GM18498 (cell line): ENCODE measurements at regions not wholly inside any gene's neighbourhood (a gene's known extent, or its start where the extent isn't known, plus 50 kb on each side); places are given as distances from the start of the nearest gene placed in this dataset.
"Not testable (repeated sequence)": the region's sequence is repeated elsewhere in the genome, so short reads cannot be mapped to it uniquely, and the experiment has no call there.

Source experiments
- ATAC-seq: cut with Tn5 transposase; IDR thresholded peaks from one replicate; pipeline ENCODE4 v1.9.1; 2021; ENCODE audit warnings: mild to moderate bottlenecking, moderate library complexity; ENCODE audit not compliant: unreplicated experiment

DNA sequence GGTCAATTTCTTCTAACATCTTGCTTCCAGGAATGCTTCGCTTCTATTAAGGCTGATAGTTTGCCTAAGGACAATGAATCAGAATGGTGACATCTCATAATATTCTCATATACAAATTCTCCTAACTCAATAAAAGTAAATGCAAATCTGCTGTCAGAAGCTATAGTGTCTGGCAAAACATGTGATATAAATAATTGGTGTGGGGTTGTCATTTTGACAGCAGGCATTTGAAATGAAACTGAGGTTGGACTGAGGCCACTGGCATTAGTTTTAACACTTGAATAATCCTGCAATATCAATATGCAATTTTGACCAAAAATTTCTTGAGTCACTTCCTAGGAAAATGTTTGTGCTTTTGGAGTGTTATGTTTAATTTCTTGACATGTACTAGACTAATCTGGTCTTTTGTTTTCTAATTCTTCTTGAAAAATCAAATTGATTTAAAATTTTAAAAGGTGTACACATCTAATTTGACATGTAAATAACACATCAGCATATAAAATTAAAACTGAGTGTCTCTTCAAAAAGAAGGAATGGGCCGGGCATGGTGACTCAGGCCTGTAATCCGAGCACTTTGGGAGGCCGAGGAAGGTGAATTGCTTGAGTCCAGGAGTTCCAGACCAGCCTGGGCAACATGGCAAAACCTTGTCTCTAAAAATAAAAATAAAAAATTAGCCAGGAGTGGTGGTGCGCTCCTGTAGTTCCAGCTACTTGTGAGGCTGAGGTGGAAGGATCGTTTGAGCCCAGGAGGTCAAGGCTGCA lies 92.3 kb upstream of the BTG1 start:
- ATAC-seq, result no peak

- no peak for ATAC-seq
These were observed 91.6 kb upstream of the BTG1 start for GRCh38 chr12:92237262-92237661.

- ATAC-seq, result no peak
These were observed 90.2 kb upstream of the BTG1 start for GRCh38 chr12:92235703-92236472.

DNA sequence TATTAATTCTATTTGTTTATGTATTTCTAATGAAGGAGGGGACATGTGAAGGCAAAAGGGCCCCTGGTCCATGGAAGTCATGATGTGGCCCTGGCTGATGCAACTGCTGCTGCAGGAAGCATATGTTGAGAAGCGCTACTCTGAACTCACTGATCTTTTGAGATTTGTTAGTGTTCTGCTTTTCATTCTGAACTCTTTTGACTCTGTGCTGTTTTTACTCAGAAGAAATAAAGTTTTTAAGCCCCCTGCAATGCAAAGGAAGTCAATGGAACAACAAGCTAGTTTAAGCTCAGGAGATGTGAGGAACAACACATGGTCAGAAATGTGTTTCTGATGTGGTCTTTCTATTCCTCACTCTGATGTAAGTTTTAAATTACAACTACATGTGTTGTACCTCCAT lies 88.9 kb upstream of the BTG1 start:
- ATAC-seq, result no peak

GRCh38 chr12:92233346-92234015 lies 87.8 kb upstream of the BTG1 start:
- no peak for ATAC-seq

DNA sequence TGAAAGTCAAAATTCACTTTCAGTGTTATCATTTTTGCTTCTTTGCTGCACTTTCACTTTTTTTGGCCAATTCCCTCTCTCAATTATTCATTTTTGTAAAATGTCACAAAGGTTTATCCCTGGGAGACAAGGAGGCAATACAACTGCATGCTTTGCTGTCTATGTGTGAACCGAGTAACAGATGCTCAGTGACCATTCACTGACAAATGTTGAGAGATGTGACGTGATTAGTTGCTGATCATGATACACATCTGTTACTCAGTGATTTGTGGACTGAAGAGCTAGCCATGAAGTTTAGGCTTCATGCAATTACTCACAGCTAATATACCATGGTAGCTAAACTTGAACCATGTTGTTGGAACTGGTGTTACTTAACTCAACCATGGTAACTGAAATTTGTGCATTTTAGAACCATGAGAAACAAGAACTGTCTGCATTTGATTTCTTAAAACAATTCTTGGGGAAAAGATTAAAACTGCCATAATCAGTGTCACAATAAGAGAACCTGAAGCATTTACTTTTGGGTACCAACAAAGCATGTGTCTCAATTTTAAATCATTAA lies 86.8 kb upstream of the BTG1 start:
- ATAC-seq, result not testable (repeated sequence)

GRCh38 chr12:92231945-92232344 lies 86.3 kb upstream of the BTG1 start:
- ATAC-seq, result not testable (repeated sequence)

GRCh38 chr12:92231532-92231931 lies 85.9 kb upstream of the BTG1 start:
- not testable (repeated sequence) for ATAC-seq

DNA sequence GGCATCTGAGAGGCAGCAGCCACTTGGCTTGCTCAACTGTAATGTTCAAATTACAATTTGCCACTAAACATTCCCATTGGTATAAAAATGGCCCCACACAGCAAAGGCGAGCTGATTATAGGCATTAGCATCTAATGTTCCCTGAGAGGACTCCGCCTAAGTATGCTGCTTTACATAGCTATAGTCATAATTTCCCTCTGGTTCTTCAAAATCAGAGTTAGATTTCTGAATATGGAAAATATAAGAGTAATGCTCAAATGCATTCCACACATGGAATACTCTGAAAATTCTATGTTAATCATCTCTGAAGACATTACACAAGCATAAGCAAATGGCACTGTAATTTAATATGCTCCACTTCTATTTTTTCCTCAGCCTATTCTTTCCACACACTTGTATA lies 83.7 kb upstream of the BTG1 start:
- ATAC-seq, result no peak

GRCh38 chr12:92226961-92227360 lies 81.3 kb upstream of the BTG1 start:
- ATAC-seq, result no peak

GRCh38 chr12:92226071-92226661 lies 80.5 kb upstream of the BTG1 start:
- no peak for ATAC-seq

DNA sequence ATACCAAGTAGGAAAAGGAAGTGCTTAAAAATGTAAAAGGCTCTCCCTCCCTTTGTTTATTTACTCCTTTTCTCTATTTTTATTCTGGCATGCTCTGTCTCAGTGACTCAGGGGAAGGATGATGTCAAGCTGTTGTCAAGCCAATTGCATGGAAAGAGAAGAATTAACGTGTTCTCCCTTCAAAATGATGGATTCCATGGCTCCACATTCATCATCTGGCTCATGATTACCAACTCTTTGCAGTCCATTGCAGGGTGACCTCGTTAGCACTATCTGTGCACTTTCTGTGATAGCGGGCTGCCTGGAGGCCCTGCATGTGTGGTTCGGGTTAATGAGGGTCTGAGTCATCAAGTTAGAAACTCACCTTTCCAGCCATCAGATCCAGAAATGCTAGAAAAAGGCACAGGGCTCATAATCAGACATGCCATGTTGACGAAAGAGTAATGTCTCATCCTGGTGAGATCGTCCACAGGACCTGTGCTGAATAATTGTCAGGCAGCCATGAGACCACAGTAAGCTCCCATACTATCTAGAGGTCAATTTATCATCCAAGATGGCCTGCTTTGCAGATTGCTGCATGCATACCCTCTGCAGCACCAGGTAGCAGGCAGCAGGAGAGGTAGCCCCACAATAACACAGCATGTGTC lies 79.2 kb upstream of the BTG1 start:
- no peak for ATAC-seq

DNA sequence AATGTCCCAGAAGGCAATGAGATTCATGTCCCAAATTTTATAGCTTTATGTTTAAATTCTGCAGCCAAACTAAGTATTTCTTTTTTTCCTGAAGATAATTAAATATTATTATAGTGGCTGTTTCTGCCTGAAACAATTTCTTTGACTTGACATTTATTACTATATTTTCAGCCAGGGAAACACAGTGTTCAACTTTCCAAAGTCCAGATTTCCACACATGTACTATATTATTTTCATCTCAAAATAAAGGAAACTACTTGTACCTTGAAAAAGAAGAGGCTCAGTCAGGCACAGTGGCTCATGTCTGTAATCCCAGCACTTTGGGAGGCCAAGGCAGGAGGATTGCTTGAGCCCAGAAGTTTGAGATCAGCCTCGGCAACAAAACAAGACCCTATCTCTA lies 77.8 kb upstream of the BTG1 start:
- ATAC-seq, result no peak

GRCh38 chr12:92221656-92222315 lies 76.1 kb upstream of the BTG1 start:
- ATAC-seq, result no peak

DNA sequence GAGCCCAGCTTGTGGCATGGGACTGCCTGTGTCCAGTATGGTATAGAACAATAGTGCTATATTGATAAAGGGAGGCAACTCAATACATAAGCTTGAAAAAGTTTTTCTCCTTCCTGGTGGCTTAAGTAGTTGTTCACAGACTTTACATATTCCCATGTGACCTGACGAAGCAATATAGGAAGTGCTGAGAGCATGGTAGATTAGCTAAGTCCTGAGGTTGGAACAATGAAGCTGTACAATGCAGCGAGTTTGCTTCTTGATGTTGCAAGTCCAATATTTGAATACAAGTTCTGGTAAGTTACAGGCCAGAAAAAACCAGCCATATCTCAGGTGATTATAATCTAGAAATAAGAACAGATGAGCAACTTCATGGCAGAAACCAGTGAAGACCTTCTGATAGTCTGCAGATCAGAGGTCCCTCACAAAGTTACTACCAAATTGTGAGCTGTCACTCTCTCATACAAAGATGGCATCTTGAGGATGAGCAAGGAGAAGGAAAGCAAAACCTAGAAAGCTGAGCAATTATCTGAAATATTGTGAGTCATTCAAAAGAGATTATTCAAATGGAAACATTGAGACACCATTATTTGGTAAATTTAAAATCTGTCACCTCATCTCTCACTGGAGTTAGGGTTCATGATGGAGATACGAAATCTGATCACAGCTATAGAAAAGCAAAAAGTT lies 72.9 kb upstream of the BTG1 start:
- ATAC-seq, result no peak

DNA sequence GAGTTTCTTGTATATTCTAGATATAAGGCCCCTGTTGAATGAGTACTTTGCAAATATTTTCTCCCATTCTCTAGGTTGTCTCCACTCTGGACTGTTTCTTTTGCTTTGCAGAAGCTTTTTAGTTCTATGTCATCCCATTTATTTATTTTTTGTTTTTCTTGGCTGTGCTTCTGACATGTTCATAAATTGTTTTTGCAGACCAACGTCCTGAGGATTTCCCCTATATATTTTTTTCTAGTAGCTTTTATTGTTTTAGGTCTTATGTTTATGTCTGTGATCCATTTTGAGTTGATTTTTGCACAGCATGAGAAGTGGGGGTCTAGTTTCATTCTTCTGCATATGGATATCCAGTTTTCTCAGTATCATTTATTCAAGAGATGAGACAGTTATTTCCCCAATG lies 70.4 kb upstream of the BTG1 start:
- ATAC-seq, result no peak

- ATAC-seq, result no peak
These were observed 69.7 kb upstream of the BTG1 start for GRCh38 chr12:92215358-92215757.

GRCh38 chr12:92213166-92213565 lies 67.5 kb upstream of the BTG1 start:
- ATAC-seq, result no peak

DNA sequence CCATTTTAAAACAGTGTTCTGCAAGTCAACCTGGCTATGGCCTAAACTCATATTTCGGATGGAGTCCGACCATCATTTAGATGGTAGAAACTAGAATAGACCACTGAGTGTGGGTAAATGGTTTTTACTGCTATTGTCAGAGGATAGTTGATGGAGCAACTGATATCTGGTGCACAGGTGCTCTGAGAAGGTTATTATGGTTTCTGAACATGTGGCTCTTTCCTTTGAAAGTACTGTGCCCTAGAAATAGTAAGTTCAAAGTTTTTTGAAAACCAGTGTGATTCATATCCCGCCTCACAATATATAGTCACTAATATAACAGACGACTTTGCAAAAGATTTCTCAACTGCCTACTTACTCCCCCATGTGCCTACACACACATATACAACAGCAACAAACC lies 64.4 kb upstream of the BTG1 start:
- peak; percentile 30 for ATAC-seq
